Esophagus squamous epithelium (tissue), 4 donors: ENCODE measurements at regions not wholly inside any gene's neighbourhood (a gene's known extent, or its start where the extent isn't known, plus 50 kb on each side); places are given as distances from the start of the nearest gene placed in this dataset.

Experiments
- POLR2A ChIP-seq, 4 donors: fragments of 450-650 bp; IDR thresholded peaks; one replicate each; pipeline ENCODE4 v1.6.1; 2017; ENCODE audit warnings: antibody characterized with exemption in 4 of 4, mild to moderate bottlenecking in 4 of 4, moderate library complexity in 3 of 4
- TF ChIP-seq, protein P1 (sequence below), 6 experiments: fragments of 450-650 bp in 4 of 6; fragments of 200-600 bp in 2 of 6; sonication (generic) in 2 of 6; IDR thresholded peaks; one replicate each; pipeline ENCODE4 v1.5.1; 2016 to 2019; ENCODE audit warnings: antibody characterized with exemption in 6 of 6, mild to moderate bottlenecking in 4 of 6, moderate library complexity in 4 of 6

DNA sequence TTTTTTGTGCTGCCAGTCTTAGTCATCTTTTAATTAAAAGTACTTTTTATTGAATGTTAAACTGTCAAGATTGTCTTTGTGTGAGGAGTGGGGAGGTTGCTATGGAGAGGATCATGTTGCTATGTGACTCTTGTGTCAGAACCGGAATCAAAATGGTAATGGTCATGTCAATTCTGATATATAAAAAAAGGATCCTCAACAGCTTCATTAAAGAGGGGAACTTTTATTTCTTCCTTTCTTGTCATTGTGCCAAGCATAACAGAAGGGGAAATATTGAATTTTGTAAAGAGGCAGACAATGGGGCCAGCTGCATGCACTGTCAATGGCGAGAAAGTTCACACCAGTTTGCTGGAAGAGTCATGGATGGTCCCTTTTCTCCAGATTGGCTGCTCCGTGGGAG lies 564.8 kb downstream of the VRK1 start:
- TF ChIP-seq, protein P1, sequence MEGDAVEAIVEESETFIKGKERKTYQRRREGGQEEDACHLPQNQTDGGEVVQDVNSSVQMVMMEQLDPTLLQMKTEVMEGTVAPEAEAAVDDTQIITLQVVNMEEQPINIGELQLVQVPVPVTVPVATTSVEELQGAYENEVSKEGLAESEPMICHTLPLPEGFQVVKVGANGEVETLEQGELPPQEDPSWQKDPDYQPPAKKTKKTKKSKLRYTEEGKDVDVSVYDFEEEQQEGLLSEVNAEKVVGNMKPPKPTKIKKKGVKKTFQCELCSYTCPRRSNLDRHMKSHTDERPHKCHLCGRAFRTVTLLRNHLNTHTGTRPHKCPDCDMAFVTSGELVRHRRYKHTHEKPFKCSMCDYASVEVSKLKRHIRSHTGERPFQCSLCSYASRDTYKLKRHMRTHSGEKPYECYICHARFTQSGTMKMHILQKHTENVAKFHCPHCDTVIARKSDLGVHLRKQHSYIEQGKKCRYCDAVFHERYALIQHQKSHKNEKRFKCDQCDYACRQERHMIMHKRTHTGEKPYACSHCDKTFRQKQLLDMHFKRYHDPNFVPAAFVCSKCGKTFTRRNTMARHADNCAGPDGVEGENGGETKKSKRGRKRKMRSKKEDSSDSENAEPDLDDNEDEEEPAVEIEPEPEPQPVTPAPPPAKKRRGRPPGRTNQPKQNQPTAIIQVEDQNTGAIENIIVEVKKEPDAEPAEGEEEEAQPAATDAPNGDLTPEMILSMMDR (IDR thresholded peaks at IDR 0.05): no peak
- TF ChIP-seq POLR2A (IDR thresholded peaks at IDR 0.05): no peak
